ENCODE measurements at regions not wholly inside any gene's neighbourhood (a gene's known extent, or its start where the extent isn't known, plus 50 kb on each side); places are given as distances from the start of the nearest gene placed in this dataset.

DNA sequence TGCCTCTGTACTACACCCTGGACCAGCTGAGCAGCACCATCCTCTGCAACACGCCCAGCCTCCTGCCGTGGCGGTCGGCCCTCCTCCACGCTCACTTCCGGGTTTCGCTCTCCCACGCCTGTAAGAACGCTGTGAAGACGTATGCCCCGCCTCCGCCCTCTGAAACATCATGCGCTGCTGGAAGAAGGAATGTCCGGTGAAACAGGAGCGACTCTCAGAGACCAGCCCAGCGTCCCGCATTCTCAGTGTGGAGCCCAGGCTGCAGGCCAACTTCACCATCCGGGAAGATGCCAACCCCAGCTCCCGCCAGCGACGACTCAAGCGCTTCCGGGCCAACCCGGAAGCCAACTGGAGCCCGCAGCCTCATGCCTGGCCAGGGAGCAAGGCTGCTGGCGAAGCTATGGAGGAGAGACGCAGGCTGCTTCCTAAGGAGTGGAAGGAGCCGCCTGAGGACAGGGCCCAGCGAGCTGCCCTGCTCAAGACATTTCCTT, 186.1 kb upstream of the SLITRK2 start:
- TF ChIP-seq, protein P1, sequence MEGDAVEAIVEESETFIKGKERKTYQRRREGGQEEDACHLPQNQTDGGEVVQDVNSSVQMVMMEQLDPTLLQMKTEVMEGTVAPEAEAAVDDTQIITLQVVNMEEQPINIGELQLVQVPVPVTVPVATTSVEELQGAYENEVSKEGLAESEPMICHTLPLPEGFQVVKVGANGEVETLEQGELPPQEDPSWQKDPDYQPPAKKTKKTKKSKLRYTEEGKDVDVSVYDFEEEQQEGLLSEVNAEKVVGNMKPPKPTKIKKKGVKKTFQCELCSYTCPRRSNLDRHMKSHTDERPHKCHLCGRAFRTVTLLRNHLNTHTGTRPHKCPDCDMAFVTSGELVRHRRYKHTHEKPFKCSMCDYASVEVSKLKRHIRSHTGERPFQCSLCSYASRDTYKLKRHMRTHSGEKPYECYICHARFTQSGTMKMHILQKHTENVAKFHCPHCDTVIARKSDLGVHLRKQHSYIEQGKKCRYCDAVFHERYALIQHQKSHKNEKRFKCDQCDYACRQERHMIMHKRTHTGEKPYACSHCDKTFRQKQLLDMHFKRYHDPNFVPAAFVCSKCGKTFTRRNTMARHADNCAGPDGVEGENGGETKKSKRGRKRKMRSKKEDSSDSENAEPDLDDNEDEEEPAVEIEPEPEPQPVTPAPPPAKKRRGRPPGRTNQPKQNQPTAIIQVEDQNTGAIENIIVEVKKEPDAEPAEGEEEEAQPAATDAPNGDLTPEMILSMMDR (IDR thresholded peaks at IDR 0.05; ENCODE audit: poor library complexity): no peak
- no peak for TF ChIP-seq EZH2 (IDR thresholded peaks at IDR 0.05; ENCODE audit: borderline replicate concordance)

Measured in hepatocyte (in vitro differentiated cells).